ENCODE measurements at regions not wholly inside any gene's neighbourhood (a gene's known extent, or its start where the extent isn't known, plus 50 kb on each side); places are given as distances from the start of the nearest gene placed in this dataset.

DNA sequence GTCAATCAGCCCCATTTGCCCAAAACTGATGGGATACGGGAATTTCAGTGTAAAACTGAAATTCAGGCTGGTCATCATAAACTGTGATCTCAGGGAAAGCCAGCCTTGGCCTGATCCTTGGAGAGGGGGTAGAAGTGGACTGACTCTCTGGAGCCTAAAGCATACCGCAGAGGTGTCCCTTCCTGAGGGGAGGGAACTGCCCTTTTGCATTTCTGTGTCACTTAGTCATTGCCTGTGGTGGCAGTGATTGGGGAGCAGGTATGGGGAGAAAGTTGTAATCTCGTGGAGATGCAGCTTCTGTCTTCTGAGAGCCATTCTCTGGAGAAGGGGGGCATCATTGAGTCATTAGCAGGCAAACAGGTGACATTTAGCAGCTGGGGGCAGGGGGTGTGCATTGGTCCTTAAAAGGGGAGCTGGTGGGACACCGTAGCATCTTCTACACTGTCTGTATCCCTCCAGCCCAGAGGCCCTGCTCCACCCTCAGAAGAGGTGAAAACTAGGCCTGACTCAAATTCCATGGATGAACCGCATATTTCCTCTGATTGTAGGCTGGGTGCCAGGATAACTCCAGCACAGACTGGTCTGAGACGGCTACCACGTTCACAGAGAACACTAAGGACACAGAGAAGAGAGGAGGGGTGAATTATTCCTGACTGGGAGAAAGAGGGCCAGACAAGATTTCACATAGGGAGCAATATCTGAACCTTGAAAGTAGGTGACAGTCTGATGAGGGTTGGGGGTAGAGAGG, 143.3 kb downstream of the SEC61B start:
- TF ChIP-seq CTCF (IDR thresholded peaks at IDR 0.05) (no peak), POLR2A (IDR thresholded peaks at IDR 0.05) (no peak)

Measured in uterus (tissue), 2 donors.